Nephron progenitor cell (in vitro differentiated cells): ENCODE measurements at regions not wholly inside any gene's neighbourhood (a gene's known extent, or its start where the extent isn't known, plus 50 kb on each side); places are given as distances from the start of the nearest gene placed in this dataset.

Experiments
- DNase-seq: peaks from one replicate; pipeline ENCODE4 v3.0.0; 2021
- H3K27ac Mint-ChIP-seq: 2 replicates; pipeline ENCODE4 v1.8.0; 2021; ENCODE audit warnings: mild to moderate bottlenecking, moderate library complexity, mixed read lengths
- H3K27me3 Mint-ChIP-seq: 2 replicates; pipeline ENCODE4 v1.8.0; 2021; ENCODE audit warnings: mild to moderate bottlenecking, low read depth, mixed read lengths; ENCODE audit not compliant: poor library complexity
- H3K36me3 Mint-ChIP-seq: 2 replicates; pipeline ENCODE4 v1.8.0; 2021; ENCODE audit warnings: low read depth, mixed read lengths
- H3K4me1 Mint-ChIP-seq: 2 replicates; pipeline ENCODE4 v1.8.0; 2021; ENCODE audit warnings: mixed read lengths
- H3K4me3 Mint-ChIP-seq: 2 replicates; pipeline ENCODE4 v1.8.0; 2021; ENCODE audit warnings: mild to moderate bottlenecking, moderate library complexity, mixed read lengths
- H3K9me3 Mint-ChIP-seq: 2 replicates; pipeline ENCODE4 v1.8.0; 2021; ENCODE audit warnings: mild to moderate bottlenecking, moderate library complexity, mixed read lengths
- CTCF ChIP-seq: fragments of 200-600 bp; sonication (generic); IDR thresholded peaks from 2 replicates; pipeline ENCODE4 v1.5.0; 2021; ENCODE audit warnings: antibody characterized with exemption

GRCh38 chr10:43827853-43828252, 179.2 kb upstream of the ZNF32 start:
- H3K27ac Mint-ChIP-seq, result no peak overlapping the region
- H3K36me3 Mint-ChIP-seq, result no peaks in the 10 kb centered on the region
- no peak for DNase-seq
- H3K4me1 Mint-ChIP-seq, result no peaks in the 10 kb centered on the region
- peaks cover 27% of the 10 kb centered on the region for H3K9me3 Mint-ChIP-seq
- TF ChIP-seq CTCF, result no peak
- H3K4me3 Mint-ChIP-seq, result no peak overlapping the region
- H3K27me3 Mint-ChIP-seq, result peaks cover 14% of the 10 kb centered on the region

- H3K4me3 Mint-ChIP-seq, result no peak overlapping the region
- no peaks in the 10 kb centered on the region for H3K36me3 Mint-ChIP-seq
- H3K27me3 Mint-ChIP-seq, result peaks cover 10% of the 10 kb centered on the region
Observed at GRCh38 chr10:43825984-43826383, 177.3 kb upstream of the ZNF32 start.

GRCh38 chr10:43825421-43825820, 176.7 kb upstream of the ZNF32 start:
- DNase-seq, result no peak
- no peak overlapping the region for H3K27ac Mint-ChIP-seq
- no peak for TF ChIP-seq CTCF
- H3K36me3 Mint-ChIP-seq, result no peaks in the 10 kb centered on the region
- no peak overlapping the region for H3K4me3 Mint-ChIP-seq
- peaks cover 14% of the 10 kb centered on the region for H3K9me3 Mint-ChIP-seq
- H3K4me1 Mint-ChIP-seq, result no peaks in the 10 kb centered on the region
- peaks cover 10% of the 10 kb centered on the region for H3K27me3 Mint-ChIP-seq

More at GRCh38 chr10:43825984-43826383, 177.3 kb upstream of the ZNF32 start:
- no peak for TF ChIP-seq CTCF
- H3K27ac Mint-ChIP-seq, result no peak overlapping the region
- H3K4me1 Mint-ChIP-seq, result no peaks in the 10 kb centered on the region
- peaks cover 18% of the 10 kb centered on the region for H3K9me3 Mint-ChIP-seq
- no peak for DNase-seq

- Mint-ChIP-seq H3K4me3 (no peak overlapping the region), H3K4me1 (peaks cover 4% of the 10 kb centered on the region), H3K9me3 (peaks cover 14% of the 10 kb centered on the region), H3K36me3 (no peaks in the 10 kb centered on the region), H3K27ac (no peak overlapping the region), H3K27me3 (peaks cover 10% of the 10 kb centered on the region)
- no peak for TF ChIP-seq CTCF
- no peak for DNase-seq
Observed at GRCh38 chr10:43824934-43825333, 176.3 kb upstream of the ZNF32 start.

- Mint-ChIP-seq H3K4me3 (no peak overlapping the region), H3K36me3 (no peaks in the 10 kb centered on the region), H3K9me3 (peaks cover 5% of the 10 kb centered on the region), H3K27me3 (peaks cover 10% of the 10 kb centered on the region), H3K27ac (no peak overlapping the region), H3K4me1 (peaks cover 9% of the 10 kb centered on the region)
- TF ChIP-seq CTCF, result no peak
- no peak for DNase-seq
Observed at GRCh38 chr10:43822631-43823580, 174.2 kb upstream of the ZNF32 start.

- Mint-ChIP-seq H3K4me1 (peaks cover 9% of the 10 kb centered on the region), H3K27ac (no peak overlapping the region), H3K4me3 (no peak overlapping the region)
Observed at GRCh38 chr10:43821103-43821502, 172.4 kb upstream of the ZNF32 start.

More at GRCh38 chr10:43821103-43821502, 172.4 kb upstream of the ZNF32 start:
- TF ChIP-seq CTCF, result no peak
- Mint-ChIP-seq H3K27me3 (peaks cover 12% of the 10 kb centered on the region), H3K9me3 (no peaks in the 10 kb centered on the region), H3K36me3 (no peaks in the 10 kb centered on the region)
- no peak for DNase-seq
